Heart left ventricle (tissue), 16 donors: ENCODE measurements at regions not wholly inside any gene's neighbourhood (a gene's known extent, or its start where the extent isn't known, plus 50 kb on each side); places are given as distances from the start of the nearest gene placed in this dataset.

Source experiments
- ATAC-seq, 4 donors: fragments of 200-7000 bp; cut with Tn5 transposase; one replicate each; pipeline ENCODE4 v1.9.1; 2020 to 2022; ENCODE audit warnings: moderate library complexity in 4 of 4, mild to moderate bottlenecking in 3 of 4, moderate number of reproducible peaks in 1 of 4
- DNase-seq, 5 donors: peaks; one replicate each; pipeline ENCODE4 v3.0.0-alpha.2; 2020
- H3K27ac ChIP-seq, 12 donors: fragments of 200-600 bp; sonication (generic) in 4 of 12; one replicate each; pipeline versions ENCODE4 v1.5.0 to v1.8.0; 2016 to 2022; ENCODE audit warnings: mild to moderate bottlenecking in 2 of 12
- H3K27me3 ChIP-seq, 9 donors: fragments of 200-600 bp; sonication (generic) in 2 of 9; one replicate each; pipeline versions ENCODE4 v1.5.1 to v1.8.0; 2016 to 2022; ENCODE audit warnings: mild to moderate bottlenecking in 3 of 9
- H3K36me3 ChIP-seq, 9 donors: fragments of 200-600 bp; sonication (generic) in 2 of 9; one replicate each; pipeline versions ENCODE4 v1.5.0 to v1.8.0; 2018 to 2022; ENCODE audit warnings: mild to moderate bottlenecking in 2 of 9
- H3K4me1 ChIP-seq, 12 donors: fragments of 200-600 bp; sonication (generic) in 4 of 12; one replicate each; pipeline versions ENCODE4 v1.5.0 to v1.8.0; 2016 to 2022; ENCODE audit warnings: mild to moderate bottlenecking in 3 of 12
- H3K4me3 ChIP-seq, 12 donors: fragments of 200-600 bp; sonication (generic) in 4 of 12; one replicate each; pipeline versions ENCODE4 v1.5.0 to v1.8.0; 2017 to 2022; ENCODE audit warnings: mild to moderate bottlenecking in 9 of 12, moderate library complexity in 4 of 12
- H3K9me3 ChIP-seq, 12 donors: fragments of 200-600 bp; sonication (generic) in 4 of 12; one replicate each; pipeline versions ENCODE4 v1.5.0 to v1.8.0; 2016 to 2022; ENCODE audit warnings: mild to moderate bottlenecking in 1 of 12
- POLR2A ChIP-seq, 2 donors: fragments of 450-650 bp; IDR thresholded peaks; one replicate each; pipeline ENCODE4 v1.6.1; 2017; ENCODE audit warnings: antibody characterized with exemption in 2 of 2, mild to moderate bottlenecking in 2 of 2, moderate library complexity in 2 of 2
- WGBS, 4 donors: extraction: QIAGEN DNeasy Blood & Tissue Kit in 2 of 4; methylation state at CpG; one replicate each; pipeline versions ENCODE4 v1.1.5 to v1.1.7; 2013 to 2018; 5-methylcytosine and 5-hydroxymethylcytosine counted together
- intact Hi-C, 10 donors: fragments of 100-400 bp; cut with DNase I; formaldehyde crosslinking; loops; one replicate each; pipeline versions ENCODE4 v1.11.1 to v1.14.2; 2022
- TF ChIP-seq, protein P1 (sequence below), 12 donors: fragments of 200-600 bp; sonication (generic) in 4 of 12; IDR thresholded peaks; one replicate each; pipeline versions ENCODE4 v1.5.0 to v1.8.0; 2018 to 2022; ENCODE audit warnings: antibody characterized with exemption in 12 of 12, mild to moderate bottlenecking in 5 of 12
- donor health status: ischemic (EF 13 %, LVEDD 7.1; RV severe dilation, severe dysfunction).
- donor health status: healthy with polysubstance abuse.
- donor health status: DM: no; HTN: yes; CAD: no.
- donor health status: DM: no; HTN: no; CAD: no.
- donor health status: ischemic (EF 25% LVEDD 6.9; RV normal size, moderate dysfunction).
- donor health status: ischemic (EF 25% LVEDD 5.7; RV mildly dilated, moderate dysfunction).
- donor health status: healthy.
- donor health status: DM: yes; HTN: yes; CAD: no.
- donor health status: ischemic (EF 35%, LVEDD 5.7; RV mildly dilated, moderate dysfunction).
- donor health status: nonischemic (EF 11% LVEDD 7.7; RV severe dilation, severe dysfunction).
- donor health status: DM: yes; HTN: yes; CAD: no.
- donor health status: PGD.
- donor health status: ischemic (EF 29% LVEDD 5.4; RV normal size, mild dysfunction).
- donor health status: nonischemic (EF 23%, LVEDD 6.1; RV moderate dilation, normal function).

DNA sequence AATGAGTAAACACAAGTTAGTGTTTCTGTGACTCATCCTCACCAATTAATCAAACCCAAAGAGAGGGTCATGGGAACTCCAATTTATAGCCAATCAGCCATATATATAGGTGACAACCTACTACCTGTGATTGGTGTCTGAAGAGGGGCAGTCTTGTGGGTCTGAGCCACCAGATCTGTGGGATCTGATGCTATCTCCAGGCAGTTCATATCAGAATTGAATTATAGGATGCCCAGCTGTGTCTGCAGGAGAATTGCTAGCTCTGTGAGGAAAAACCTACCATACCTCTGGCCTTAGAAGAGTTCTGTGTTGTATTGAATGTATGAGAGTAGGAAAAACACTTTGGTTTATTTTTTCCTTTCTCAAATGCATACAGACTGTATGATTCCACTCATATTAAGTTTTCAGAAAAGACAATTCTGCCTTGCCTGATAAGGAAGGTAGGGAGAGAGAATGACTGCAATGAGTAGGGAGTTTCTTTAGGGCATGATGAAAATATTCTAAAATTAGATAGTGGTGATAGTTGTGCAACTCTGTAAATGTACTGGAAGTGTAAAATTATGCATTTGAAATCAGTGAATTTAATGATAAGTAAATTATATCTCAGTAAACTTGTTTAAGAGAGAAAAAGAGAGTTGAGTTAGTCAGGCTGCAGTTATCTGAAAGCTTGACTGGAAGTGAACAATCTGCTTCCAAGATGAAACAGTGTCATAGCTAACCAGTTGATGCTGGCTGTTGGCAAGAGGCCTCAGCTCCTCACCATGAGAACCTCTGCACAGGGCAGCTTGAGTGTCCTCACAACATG lies 274.9 kb downstream of the AUH start:
- no peak for ATAC-seq
- intact Hi-C loops = loop anchor here in 3 of 10 donors (5.0 kb wide), 3 partner anchors 170 to 345 kb away; partner anchors contain the start of gene NFIL3 (in 2 of the 3)
- no peak for DNase-seq
- Histone ChIP-seq H3K27me3 (no peaks in the 10 kb centered on the region), H3K36me3 (no peaks in the 10 kb centered on the region), H3K4me1 (peaks cover 0 to 10% (median 0%) of the 10 kb centered on the region in 12 donors), H3K27ac (no peak overlapping the region), H3K9me3 (peaks cover 0 to 5% (median 0%) of the 10 kb centered on the region in 12 donors), H3K4me3 (no peak overlapping the region)
- TF ChIP-seq POLR2A (IDR thresholded peaks at IDR 0.05) = no peak
- TF ChIP-seq, protein P1, sequence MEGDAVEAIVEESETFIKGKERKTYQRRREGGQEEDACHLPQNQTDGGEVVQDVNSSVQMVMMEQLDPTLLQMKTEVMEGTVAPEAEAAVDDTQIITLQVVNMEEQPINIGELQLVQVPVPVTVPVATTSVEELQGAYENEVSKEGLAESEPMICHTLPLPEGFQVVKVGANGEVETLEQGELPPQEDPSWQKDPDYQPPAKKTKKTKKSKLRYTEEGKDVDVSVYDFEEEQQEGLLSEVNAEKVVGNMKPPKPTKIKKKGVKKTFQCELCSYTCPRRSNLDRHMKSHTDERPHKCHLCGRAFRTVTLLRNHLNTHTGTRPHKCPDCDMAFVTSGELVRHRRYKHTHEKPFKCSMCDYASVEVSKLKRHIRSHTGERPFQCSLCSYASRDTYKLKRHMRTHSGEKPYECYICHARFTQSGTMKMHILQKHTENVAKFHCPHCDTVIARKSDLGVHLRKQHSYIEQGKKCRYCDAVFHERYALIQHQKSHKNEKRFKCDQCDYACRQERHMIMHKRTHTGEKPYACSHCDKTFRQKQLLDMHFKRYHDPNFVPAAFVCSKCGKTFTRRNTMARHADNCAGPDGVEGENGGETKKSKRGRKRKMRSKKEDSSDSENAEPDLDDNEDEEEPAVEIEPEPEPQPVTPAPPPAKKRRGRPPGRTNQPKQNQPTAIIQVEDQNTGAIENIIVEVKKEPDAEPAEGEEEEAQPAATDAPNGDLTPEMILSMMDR (IDR thresholded peaks at IDR 0.05) = no peak

DNA sequence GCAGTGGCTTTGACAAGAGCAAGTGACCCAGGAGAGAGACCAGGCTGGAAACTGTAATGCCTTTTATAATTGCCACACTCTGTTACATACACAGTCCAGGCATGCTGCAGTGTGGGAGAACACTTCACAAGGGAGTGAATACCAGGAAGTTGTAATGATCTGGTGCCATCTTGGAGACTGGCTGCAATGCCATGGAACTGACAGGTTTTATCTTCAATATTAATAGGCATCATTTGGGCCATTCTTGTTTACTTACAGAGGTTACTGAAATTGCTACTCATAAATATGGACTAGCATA lies 274.3 kb downstream of the AUH start:
- Histone ChIP-seq H3K27me3 (no peaks in the 10 kb centered on the region), H3K4me1 (peaks cover 0 to 10% (median 0%) of the 10 kb centered on the region in 12 donors), H3K36me3 (no peaks in the 10 kb centered on the region), H3K4me3 (no peak overlapping the region), H3K9me3 (peaks cover 0 to 5% (median 0%) of the 10 kb centered on the region in 12 donors), H3K27ac (no peak overlapping the region)
- no peak for TF ChIP-seq POLR2A (IDR thresholded peaks at IDR 0.05)
- TF ChIP-seq, protein P1 (IDR thresholded peaks at IDR 0.05) = no peak
- intact Hi-C loops = loop anchor here in 3 of 10 donors (5.0 kb wide), 3 partner anchors 170 to 345 kb away; partner anchors contain the start of gene NFIL3 (in 2 of the 3)
- ATAC-seq (no peak), DNase-seq (no peak)

DNA sequence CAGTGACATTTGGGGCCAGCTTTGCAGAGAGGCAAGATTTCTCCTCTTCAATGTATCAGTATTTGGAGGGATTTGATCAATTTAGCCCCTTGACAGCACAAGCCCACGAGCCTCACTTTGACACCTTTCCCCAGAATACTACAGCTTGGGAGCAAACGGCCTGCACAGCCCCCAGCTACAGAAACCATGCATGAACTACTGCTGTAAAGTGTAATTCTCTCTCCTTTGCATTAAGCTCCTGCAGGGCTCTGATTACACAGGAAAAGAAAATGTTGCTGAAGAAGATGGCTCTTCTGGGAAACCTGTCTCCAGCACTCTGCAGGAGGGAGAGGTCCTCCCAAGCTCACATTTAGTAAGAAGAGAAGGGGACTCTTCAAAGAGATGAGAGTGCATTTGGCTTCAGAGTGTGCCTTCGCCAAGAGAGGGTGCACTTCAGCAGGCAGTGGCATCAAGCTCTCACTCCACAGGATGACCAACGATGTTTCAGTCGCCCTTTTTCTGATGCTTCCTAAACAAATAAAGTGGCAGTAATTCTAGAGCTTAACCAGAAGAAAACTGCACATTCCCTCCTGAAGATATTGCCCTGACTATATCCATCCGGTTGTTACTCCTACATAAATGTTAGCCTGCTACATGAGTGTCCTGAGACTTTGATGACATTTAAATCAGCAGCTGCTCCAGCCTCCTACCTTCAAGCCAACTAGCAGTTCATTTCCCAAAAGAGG lies 272.2 kb downstream of the AUH start:
- intact Hi-C loops = loop anchor here in 6 of 10 donors (5.0 to 10.0 kb wide), 5 partner anchors 172 to 343 kb away; partner anchors contain the start of genes NFIL3 (in 3 of the 6) and AUH (in 1 of the 6)
- Histone ChIP-seq H3K36me3 (no peaks in the 10 kb centered on the region), H3K9me3 (peaks cover 0 to 21% (median 0%) of the 10 kb centered on the region in 12 donors), H3K4me1 (peaks cover 0 to 10% (median 0%) of the 10 kb centered on the region in 12 donors), H3K27me3 (no peaks in the 10 kb centered on the region), H3K27ac (no peak overlapping the region), H3K4me3 (no peak overlapping the region)
- peak in 1 of 5 donors; percentile 40 for DNase-seq
- TF ChIP-seq, protein P1 (IDR thresholded peaks at IDR 0.05) = peak; percentile 20 to 68 (median 52)
- no peak for TF ChIP-seq POLR2A (IDR thresholded peaks at IDR 0.05)
- WGBS, 4 donors = 20 to 34% (median 30%) methylated on average over 6 of the region's 6 CpGs
- peak; percentile 76 to 89 (median 82) for ATAC-seq

DNA sequence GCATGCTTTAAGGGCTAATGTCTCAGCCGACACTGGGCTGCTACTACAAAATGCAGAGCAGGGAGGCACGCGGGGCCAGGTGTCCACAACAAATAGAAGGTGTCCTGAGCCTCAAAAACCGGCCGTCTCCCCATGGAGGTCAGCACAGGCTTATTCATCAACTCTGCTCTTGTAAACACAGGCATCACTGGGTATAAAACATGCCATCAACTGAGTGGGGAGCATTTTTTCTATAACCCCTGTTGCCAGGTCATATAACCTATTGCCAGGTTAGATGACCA lies 271.6 kb downstream of the AUH start:
- intact Hi-C loops = loop anchor here in 4 of 10 donors (5.0 to 10.0 kb wide), 3 partner anchors 275 to 342 kb away; partner anchors contain the start of genes AUH (in 1 of the 4) and NFIL3 (in 1 of the 4)
- TF ChIP-seq, protein P1 (IDR thresholded peaks at IDR 0.05) = no peak
- no peak for TF ChIP-seq POLR2A (IDR thresholded peaks at IDR 0.05)
- ATAC-seq (no peak), DNase-seq (no peak)
- no peaks in the 10 kb centered on the region for H3K36me3 ChIP-seq
- H3K9me3 ChIP-seq = peaks cover 0 to 24% (median 0%) of the 10 kb centered on the region in 12 donors
- H3K4me3 ChIP-seq = no peak overlapping the region
- H3K27ac ChIP-seq = no peak overlapping the region
- H3K4me1 ChIP-seq = peaks cover 0 to 8% (median 0%) of the 10 kb centered on the region in 12 donors
- H3K27me3 ChIP-seq = no peaks in the 10 kb centered on the region
- WGBS, 4 donors = 78 to 80% (median 79%) methylated on average over 5 of the region's 5 CpGs
